ENCODE measurements at regions not wholly inside any gene's neighbourhood (a gene's known extent, or its start where the extent isn't known, plus 50 kb on each side); places are given as distances from the start of the nearest gene placed in this dataset.
"Not testable (repeated sequence)": the region's sequence is repeated elsewhere in the genome, so short reads cannot be mapped to it uniquely, and the experiment has no call there.

GRCh38 chr3:105982207-105982606 is 113.4 kb upstream of the CBLB start:
- no peak for DNase-seq

- no peak for DNase-seq
Measured at GRCh38 chr3:105984837-105985236, 116.0 kb upstream of the CBLB start.

GRCh38 chr3:105986343-105986742 is 117.5 kb upstream of the CBLB start:
- DNase-seq: not testable (repeated sequence)

- DNase-seq: no peak
Measured at GRCh38 chr3:105987809-105988208, 119.0 kb upstream of the CBLB start.

GRCh38 chr3:105988540-105989212 is 119.9 kb upstream of the CBLB start:
- DNase-seq: no peak

- no peak for DNase-seq
Measured at GRCh38 chr3:105996781-105997180, 128.0 kb upstream of the CBLB start.

GRCh38 chr3:105997466-105997799 is 128.6 kb upstream of the CBLB start:
- no peak for DNase-seq

- DNase-seq: peak; percentile 88 to 93
Measured at GRCh38 chr3:105997800-105998526, 129.2 kb upstream of the CBLB start.

- DNase-seq: no peak
Measured at GRCh38 chr3:105999856-106000255, 131.0 kb upstream of the CBLB start.

- DNase-seq: no peak
Measured at GRCh38 chr3:106001923-106002322, 133.1 kb upstream of the CBLB start.

- DNase-seq: peak in 1 of 2 donors; percentile 11
Measured at GRCh38 chr3:106004137-106004681, 135.4 kb upstream of the CBLB start.

GRCh38 chr3:106004826-106005225 is 136.0 kb upstream of the CBLB start:
- no peak for DNase-seq

- no peak for DNase-seq
Measured at GRCh38 chr3:106006001-106006400, 137.2 kb upstream of the CBLB start.

GRCh38 chr3:106006571-106006970 is 137.8 kb upstream of the CBLB start:
- DNase-seq: no peak

GRCh38 chr3:106007512-106007911 is 138.7 kb upstream of the CBLB start:
- no peak for DNase-seq

GRCh38 chr3:106008766-106009165 is 140.0 kb upstream of the CBLB start:
- no peak for DNase-seq

GRCh38 chr3:106010829-106011228 is 142.0 kb upstream of the CBLB start:
- no peak for DNase-seq

- peak; percentile 83 to 91 for DNase-seq
Measured at GRCh38 chr3:106013971-106014370, 145.2 kb upstream of the CBLB start.

- DNase-seq: peak; percentile 53 to 74
Measured at GRCh38 chr3:106014518-106014917, 145.7 kb upstream of the CBLB start.

- no peak for DNase-seq
Measured at GRCh38 chr3:106014971-106015370, 146.2 kb upstream of the CBLB start.

- DNase-seq: peak; percentile 24 to 58
Measured at GRCh38 chr3:106018102-106018501, 149.3 kb upstream of the CBLB start.

GRCh38 chr3:106018929-106019550 is 150.2 kb upstream of the CBLB start:
- peak; percentile 8 to 18 for DNase-seq

- no peak for DNase-seq
Measured at GRCh38 chr3:106022913-106023312, 154.1 kb upstream of the CBLB start.
